Thyroid gland (tissue), 4 donors: ENCODE measurements at regions not wholly inside any gene's neighbourhood (a gene's known extent, or its start where the extent isn't known, plus 50 kb on each side); places are given as distances from the start of the nearest gene placed in this dataset.

Experiments
- DNase-seq, 2 donors: peaks; one replicate each; pipeline ENCODE4 v3.0.0-alpha.2; 2019
- H3K27ac ChIP-seq, 3 donors: fragments of 200-600 bp; sonication (generic); 1 replicate in 2 of 3; 2 replicates in 1 of 3; pipeline ENCODE4 v1.5.1; 2016 to 2019; ENCODE audit warnings: mild to moderate bottlenecking in 1 of 3, moderate library complexity in 1 of 3
- H3K27me3 ChIP-seq: fragments of 200-600 bp; sonication (generic); one replicate; pipeline ENCODE4 v1.5.1; 2019
- H3K36me3 ChIP-seq, 2 donors: fragments of 200-600 bp; sonication (generic); one replicate each; pipeline ENCODE4 v1.5.1; 2016 to 2019
- H3K4me1 ChIP-seq, 2 donors: fragments of 200-600 bp; sonication (generic); one replicate each; pipeline ENCODE4 v1.5.1; 2017 to 2019
- H3K4me3 ChIP-seq, 3 donors: fragments of 200-600 bp; sonication (generic); replicated peaks in 1 of 3; 1 replicate in 2 of 3; 2 replicates in 1 of 3; pipeline ENCODE4 v1.5.1; 2016; ENCODE audit warnings: mild to moderate bottlenecking in 1 of 3
- H3K9me3 ChIP-seq: fragments of 200-600 bp; sonication (generic); one replicate; pipeline ENCODE4 v1.5.1; 2017
- CTCF ChIP-seq, 6 experiments: fragments of 200-600 bp in 3 of 6; fragments of 450-650 bp in 3 of 6; sonication (generic) in 3 of 6; IDR thresholded peaks; one replicate each; pipeline ENCODE4 v1.5.1; 2016 to 2019; ENCODE audit warnings: antibody characterized with exemption in 6 of 6, mild to moderate bottlenecking in 2 of 6, inconsistent platforms in 1 of 6, moderate library complexity in 1 of 6
- POLR2A ChIP-seq, 2 donors: fragments of 450-650 bp; IDR thresholded peaks; one replicate each; pipeline ENCODE4 v1.6.1; 2017; ENCODE audit warnings: antibody characterized with exemption in 2 of 2, mild to moderate bottlenecking in 2 of 2, moderate library complexity in 1 of 2
- WGBS, 2 donors: methylation state at CpG; one replicate each; pipeline ENCODE4 v1.1.5; 2017; 5-methylcytosine and 5-hydroxymethylcytosine counted together
- intact Hi-C: fragments of 100-400 bp; cut with DNase I; formaldehyde crosslinking; loops from one replicate; pipeline ENCODE4 v1.15.1; 2023

GRCh38 chr18:65326805-65327204 is 424.0 kb upstream of the CDH7 start:
- Histone ChIP-seq H3K36me3 (no peaks in the 10 kb centered on the region), H3K27ac (no peak overlapping the region), H3K4me1 (no peaks in the 10 kb centered on the region), H3K4me3 (no peak overlapping the region), H3K27me3 (no peaks in the 10 kb centered on the region), H3K9me3 (no peaks in the 10 kb centered on the region)
- intact Hi-C loops = no loop called here
- TF ChIP-seq POLR2A (IDR thresholded peaks at IDR 0.05) = no peak
- TF ChIP-seq CTCF (IDR thresholded peaks at IDR 0.05) = no peak
- DNase-seq = no peak

- Histone ChIP-seq H3K4me3 (no peak overlapping the region), H3K4me1 (no peaks in the 10 kb centered on the region), H3K27me3 (no peaks in the 10 kb centered on the region), H3K9me3 (no peaks in the 10 kb centered on the region), H3K36me3 (no peaks in the 10 kb centered on the region), H3K27ac (no peak overlapping the region)
- WGBS, 2 donors = 74 to 75% methylated on average over 3 of the region's 3 CpGs
- TF ChIP-seq POLR2A (IDR thresholded peaks at IDR 0.05) (no peak), CTCF (IDR thresholded peaks at IDR 0.05) (no peak)
- intact Hi-C loops = no loop called here
- DNase-seq = no peak
Observed at GRCh38 chr18:65322895-65323294, 427.9 kb upstream of the CDH7 start.

GRCh38 chr18:65298422-65298821 is 452.4 kb upstream of the CDH7 start:
- WGBS, 2 donors = 85 to 90% methylated on average over 4 of the region's 4 CpGs
- Histone ChIP-seq H3K27me3 (no peaks in the 10 kb centered on the region), H3K9me3 (no peaks in the 10 kb centered on the region), H3K27ac (no peak overlapping the region), H3K36me3 (no peaks in the 10 kb centered on the region), H3K4me1 (no peaks in the 10 kb centered on the region), H3K4me3 (no peak overlapping the region)
- DNase-seq = no peak
- intact Hi-C loops = no loop called here
- TF ChIP-seq POLR2A (IDR thresholded peaks at IDR 0.05) (no peak), CTCF (IDR thresholded peaks at IDR 0.05) (no peak)

GRCh38 chr18:65288908-65289307 is 461.9 kb upstream of the CDH7 start:
- no peak for DNase-seq
- no peaks in the 10 kb centered on the region for H3K9me3 ChIP-seq
- H3K4me3 ChIP-seq = no peak overlapping the region
- no peak for TF ChIP-seq CTCF (IDR thresholded peaks at IDR 0.05)
- TF ChIP-seq POLR2A (IDR thresholded peaks at IDR 0.05) = no peak
- intact Hi-C loops = no loop called here
- H3K27me3 ChIP-seq = no peaks in the 10 kb centered on the region
- 83 to 86% methylated on average over 5 of the region's 5 CpGs for WGBS, 2 donors
- H3K27ac ChIP-seq = no peak overlapping the region
- H3K36me3 ChIP-seq = no peaks in the 10 kb centered on the region
- H3K4me1 ChIP-seq = no peaks in the 10 kb centered on the region

- Histone ChIP-seq H3K27me3 (no peaks in the 10 kb centered on the region), H3K4me3 (no peak overlapping the region), H3K36me3 (no peaks in the 10 kb centered on the region), H3K4me1 (no peaks in the 10 kb centered on the region), H3K27ac (no peak overlapping the region), H3K9me3 (no peaks in the 10 kb centered on the region)
- WGBS, 2 donors = 92 to 95% methylated on average over 2 of the region's 2 CpGs
- no peak for TF ChIP-seq CTCF (IDR thresholded peaks at IDR 0.05)
- TF ChIP-seq POLR2A (IDR thresholded peaks at IDR 0.05) = no peak
- intact Hi-C loops = no loop called here
- DNase-seq = no peak
Observed at GRCh38 chr18:65287652-65288051, 463.2 kb upstream of the CDH7 start.
